HFFc6 (cell line): ENCODE measurements at regions not wholly inside any gene's neighbourhood (a gene's known extent, or its start where the extent isn't known, plus 50 kb on each side); places are given as distances from the start of the nearest gene placed in this dataset.
"Not testable (repeated sequence)": the region's sequence is repeated elsewhere in the genome, so short reads cannot be mapped to it uniquely, and the experiment has no call there.

Experiments used
- DNase-seq: peaks from one replicate; pipeline ENCODE4 v3.0.0-alpha.2; 2018
- H3K27ac Mint-ChIP-seq: 2 replicates; pipeline ENCODE4 v1.8.0; 2020; ENCODE audit warnings: mild to moderate bottlenecking, mixed read lengths
- H3K27me3 Mint-ChIP-seq: 2 replicates; pipeline ENCODE4 v1.8.0; 2021; ENCODE audit warnings: mild to moderate bottlenecking, moderate library complexity, mixed read lengths; ENCODE audit not compliant: insufficient read depth
- H3K36me3 Mint-ChIP-seq: 2 replicates; pipeline ENCODE4 v1.8.0; 2021; ENCODE audit warnings: low read depth, mixed read lengths
- H3K4me1 Mint-ChIP-seq: 2 replicates; pipeline ENCODE4 v1.8.0; 2020; ENCODE audit warnings: low read depth, mixed read lengths
- H3K4me3 Mint-ChIP-seq: 2 replicates; pipeline ENCODE4 v1.8.0; 2020; ENCODE audit warnings: mild to moderate bottlenecking, moderate library complexity, mixed read lengths
- H3K9me3 Mint-ChIP-seq: 2 replicates; pipeline ENCODE4 v1.8.0; 2020; ENCODE audit warnings: mild to moderate bottlenecking, mixed read lengths
- TF ChIP-seq, protein P1 (sequence below): fragments of 200-600 bp; sonication (generic); IDR thresholded peaks from 2 replicates; pipeline ENCODE4 v1.5.0; 2021; ENCODE audit warnings: antibody characterized with exemption, mild to moderate bottlenecking

- peak; percentile 88 for DNase-seq
- peak overlapping the region; percentile 97 for H3K27ac Mint-ChIP-seq
- TF ChIP-seq, protein P1, sequence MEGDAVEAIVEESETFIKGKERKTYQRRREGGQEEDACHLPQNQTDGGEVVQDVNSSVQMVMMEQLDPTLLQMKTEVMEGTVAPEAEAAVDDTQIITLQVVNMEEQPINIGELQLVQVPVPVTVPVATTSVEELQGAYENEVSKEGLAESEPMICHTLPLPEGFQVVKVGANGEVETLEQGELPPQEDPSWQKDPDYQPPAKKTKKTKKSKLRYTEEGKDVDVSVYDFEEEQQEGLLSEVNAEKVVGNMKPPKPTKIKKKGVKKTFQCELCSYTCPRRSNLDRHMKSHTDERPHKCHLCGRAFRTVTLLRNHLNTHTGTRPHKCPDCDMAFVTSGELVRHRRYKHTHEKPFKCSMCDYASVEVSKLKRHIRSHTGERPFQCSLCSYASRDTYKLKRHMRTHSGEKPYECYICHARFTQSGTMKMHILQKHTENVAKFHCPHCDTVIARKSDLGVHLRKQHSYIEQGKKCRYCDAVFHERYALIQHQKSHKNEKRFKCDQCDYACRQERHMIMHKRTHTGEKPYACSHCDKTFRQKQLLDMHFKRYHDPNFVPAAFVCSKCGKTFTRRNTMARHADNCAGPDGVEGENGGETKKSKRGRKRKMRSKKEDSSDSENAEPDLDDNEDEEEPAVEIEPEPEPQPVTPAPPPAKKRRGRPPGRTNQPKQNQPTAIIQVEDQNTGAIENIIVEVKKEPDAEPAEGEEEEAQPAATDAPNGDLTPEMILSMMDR = no peak
- no peaks in the 10 kb centered on the region; the same call in 1 of the 2 replicates for H3K36me3 Mint-ChIP-seq
- H3K27me3 Mint-ChIP-seq = peaks cover 3% of the 10 kb centered on the region
- H3K4me3 Mint-ChIP-seq = peak overlapping the region; percentile 74
- peaks cover 70% of the 10 kb centered on the region for H3K4me1 Mint-ChIP-seq
- no peaks in the 10 kb centered on the region for H3K9me3 Mint-ChIP-seq
Measured at GRCh38 chr17:77287432-77288068, 146.8 kb downstream of the SEC14L1 start.

- DNase-seq = no peak
- Mint-ChIP-seq H3K27me3 (peaks cover 3% of the 10 kb centered on the region), H3K27ac (peak overlapping the region; percentile 97), H3K36me3 (no peaks in the 10 kb centered on the region; the same call in 1 of the 2 replicates), H3K4me1 (peaks cover 65% of the 10 kb centered on the region), H3K4me3 (peak overlapping the region; percentile 74), H3K9me3 (no peaks in the 10 kb centered on the region)
- TF ChIP-seq, protein P1 = no peak
Measured at GRCh38 chr17:77288115-77288619, 147.4 kb downstream of the SEC14L1 start.

GRCh38 chr17:77290759-77291558 lies 150.2 kb downstream of the SEC14L1 start:
- peaks cover 45% of the 10 kb centered on the region for H3K4me1 Mint-ChIP-seq
- H3K9me3 Mint-ChIP-seq, H3K27me3 Mint-ChIP-seq, H3K27ac Mint-ChIP-seq, H3K36me3 Mint-ChIP-seq, H3K4me3 Mint-ChIP-seq, DNase-seq: not testable (repeated sequence)

- H3K27me3 Mint-ChIP-seq = peaks cover 2% of the 10 kb centered on the region
- H3K27ac Mint-ChIP-seq = no peak overlapping the region
- TF ChIP-seq, protein P1 = no peak
- H3K36me3 Mint-ChIP-seq = no peaks in the 10 kb centered on the region; the same call in 1 of the 2 replicates
- H3K4me3 Mint-ChIP-seq = no peak overlapping the region
- peaks cover 37% of the 10 kb centered on the region for H3K4me1 Mint-ChIP-seq
- no peak for DNase-seq
- H3K9me3 Mint-ChIP-seq = no peaks in the 10 kb centered on the region
Measured at GRCh38 chr17:77291591-77292386, 151.0 kb downstream of the SEC14L1 start.

- Mint-ChIP-seq H3K4me3 (no peak overlapping the region), H3K27me3 (no peaks in the 10 kb centered on the region; the same call in 1 of the 2 replicates), H3K4me1 (peaks cover 10% of the 10 kb centered on the region), H3K9me3 (no peaks in the 10 kb centered on the region), H3K27ac (no peak overlapping the region), H3K36me3 (no peaks in the 10 kb centered on the region; the same call in 1 of the 2 replicates)
- no peak for DNase-seq
- TF ChIP-seq, protein P1 = no peak
Measured at GRCh38 chr17:77294761-77295160, 154.0 kb downstream of the SEC14L1 start.
